ENCODE measurements at regions not wholly inside any gene's neighbourhood (a gene's known extent, or its start where the extent isn't known, plus 50 kb on each side); places are given as distances from the start of the nearest gene placed in this dataset.
A peak's percentile ranks its signal among the peaks of the same experiment; 100 is the strongest.

DNA sequence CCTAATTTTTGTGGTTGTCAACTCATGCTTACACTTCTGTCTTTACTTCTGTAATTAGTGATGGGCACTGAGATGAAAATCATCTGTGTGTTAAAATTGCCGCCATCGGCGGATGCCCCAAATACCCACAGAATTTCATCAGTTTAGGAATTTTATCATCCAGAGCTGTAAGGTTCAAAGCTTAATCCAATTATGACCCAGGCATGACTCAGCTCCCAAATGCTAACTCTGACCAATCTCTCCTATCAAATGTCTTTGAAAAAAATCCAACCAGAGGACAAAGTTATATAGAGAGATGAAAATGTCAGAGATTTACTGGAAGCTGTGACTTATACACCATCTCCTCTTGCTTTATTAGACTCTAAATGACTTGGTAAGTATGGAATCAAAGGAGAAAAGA is 1048.7 kb upstream of the PRKX start:
- H3K9me3 Mint-ChIP-seq = no peaks in the 10 kb centered on the region
- no peaks in the 10 kb centered on the region for H3K4me1 Mint-ChIP-seq (ENCODE audit: low read depth)
- CTCF ChIA-PET = no interaction called here
- H3K4me3 Mint-ChIP-seq = no peak overlapping the region
- H3K27me3 Mint-ChIP-seq (ENCODE audit: low read depth) = no peaks in the 10 kb centered on the region
- no peak overlapping the region for H3K27ac Mint-ChIP-seq
- intact Hi-C loops (cut with micrococcal nuclease) = no loop called here
- DNase-seq = no peak
- H3K36me3 Mint-ChIP-seq (ENCODE audit: low read depth) = no peaks in the 10 kb centered on the region

DNA sequence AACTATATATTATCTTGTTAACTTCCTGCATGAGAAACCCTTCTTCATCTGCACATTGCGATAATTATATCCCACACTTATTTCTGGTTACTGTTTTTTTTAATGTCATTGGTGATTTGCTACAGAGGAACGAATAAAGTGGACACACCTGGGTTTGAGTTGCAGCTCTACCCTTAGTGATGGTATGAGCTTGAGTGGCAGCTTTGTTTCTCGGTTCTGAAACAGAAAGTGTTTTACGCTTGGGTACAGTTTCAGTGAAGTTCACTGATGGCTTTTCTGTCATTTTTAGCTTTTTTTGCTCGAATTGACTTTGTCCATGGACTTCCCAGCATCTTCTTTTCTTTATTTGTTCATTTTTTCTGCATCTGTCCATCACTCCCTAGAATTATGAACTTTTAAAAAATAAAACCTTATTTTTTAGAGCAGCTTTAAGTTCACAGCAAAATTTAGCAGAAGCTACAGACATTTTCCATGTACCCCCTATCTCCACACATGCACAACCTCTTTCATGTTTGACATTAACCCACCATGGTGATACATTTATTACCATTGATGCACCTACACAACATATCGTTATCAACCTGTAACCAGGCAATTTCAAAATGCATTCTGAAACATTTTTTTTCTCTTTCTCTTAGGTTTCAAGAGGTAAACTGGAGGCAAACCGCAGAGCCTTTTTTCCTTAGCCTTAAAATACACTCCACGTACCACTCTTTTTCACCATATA is 1041.6 kb upstream of the PRKX start:
- CTCF ChIA-PET = no interaction called here
- Mint-ChIP-seq H3K27me3 (ENCODE audit: low read depth) (no peaks in the 10 kb centered on the region), H3K36me3 (ENCODE audit: low read depth) (no peaks in the 10 kb centered on the region), H3K27ac (no peak overlapping the region), H3K4me3 (no peak overlapping the region), H3K4me1 (ENCODE audit: low read depth) (no peaks in the 10 kb centered on the region), H3K9me3 (no peaks in the 10 kb centered on the region)
- DNase-seq = no peak
- intact Hi-C loops (cut with micrococcal nuclease) = no loop called here

DNA sequence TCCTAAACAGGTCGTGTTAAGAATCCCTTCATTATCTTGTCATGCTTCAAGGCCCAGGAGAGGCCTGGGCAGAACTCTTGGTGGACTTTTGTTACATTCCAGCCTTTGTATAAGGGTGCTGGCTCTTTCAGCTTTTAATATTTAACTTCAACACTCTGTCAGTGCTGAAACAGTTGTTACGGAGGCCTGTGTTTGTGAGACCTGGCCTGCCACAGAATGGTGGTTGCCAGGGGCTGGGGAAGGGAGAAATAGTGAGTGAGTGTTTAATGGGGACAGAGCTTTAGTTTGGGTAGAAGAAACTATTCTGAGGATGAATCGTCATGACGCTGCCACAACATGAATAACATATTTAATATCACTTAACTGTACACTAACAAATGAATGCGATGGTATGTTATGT is 1027.6 kb upstream of the PRKX start:
- no peaks in the 10 kb centered on the region for H3K36me3 Mint-ChIP-seq (ENCODE audit: low read depth)
- no peaks in the 10 kb centered on the region for H3K9me3 Mint-ChIP-seq
- CTCF ChIA-PET = no interaction called here
- no peak overlapping the region for H3K4me3 Mint-ChIP-seq
- DNase-seq = no peak
- intact Hi-C loops (cut with micrococcal nuclease) = no loop called here
- no peak overlapping the region for H3K27ac Mint-ChIP-seq
- no peaks in the 10 kb centered on the region for H3K27me3 Mint-ChIP-seq (ENCODE audit: low read depth)
- no peaks in the 10 kb centered on the region for H3K4me1 Mint-ChIP-seq (ENCODE audit: low read depth)

DNA sequence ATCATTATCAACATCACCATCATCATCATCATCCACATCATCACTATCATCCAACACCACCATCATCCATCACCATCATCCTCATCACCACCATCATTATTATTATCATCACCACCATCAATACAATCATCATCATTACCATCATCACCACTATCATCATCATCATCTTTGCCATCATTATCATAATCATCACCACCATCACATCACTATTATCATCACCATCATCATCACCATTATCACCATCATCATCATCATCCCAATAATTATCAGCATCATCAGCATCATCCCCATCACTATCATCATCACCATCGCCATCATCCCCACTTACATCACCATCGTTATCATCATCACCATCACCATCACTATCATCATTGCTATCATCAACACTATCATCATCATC is 1021.9 kb upstream of the PRKX start:
- H3K36me3 Mint-ChIP-seq (ENCODE audit: low read depth) = no peaks in the 10 kb centered on the region
- DNase-seq = no peak
- CTCF ChIA-PET = no interaction called here
- no peaks in the 10 kb centered on the region for H3K27me3 Mint-ChIP-seq (ENCODE audit: low read depth)
- H3K4me1 Mint-ChIP-seq (ENCODE audit: low read depth) = no peaks in the 10 kb centered on the region
- intact Hi-C loops (cut with micrococcal nuclease) = no loop called here
- no peaks in the 10 kb centered on the region for H3K9me3 Mint-ChIP-seq
- no peak overlapping the region for H3K27ac Mint-ChIP-seq
- no peak overlapping the region for H3K4me3 Mint-ChIP-seq

DNA sequence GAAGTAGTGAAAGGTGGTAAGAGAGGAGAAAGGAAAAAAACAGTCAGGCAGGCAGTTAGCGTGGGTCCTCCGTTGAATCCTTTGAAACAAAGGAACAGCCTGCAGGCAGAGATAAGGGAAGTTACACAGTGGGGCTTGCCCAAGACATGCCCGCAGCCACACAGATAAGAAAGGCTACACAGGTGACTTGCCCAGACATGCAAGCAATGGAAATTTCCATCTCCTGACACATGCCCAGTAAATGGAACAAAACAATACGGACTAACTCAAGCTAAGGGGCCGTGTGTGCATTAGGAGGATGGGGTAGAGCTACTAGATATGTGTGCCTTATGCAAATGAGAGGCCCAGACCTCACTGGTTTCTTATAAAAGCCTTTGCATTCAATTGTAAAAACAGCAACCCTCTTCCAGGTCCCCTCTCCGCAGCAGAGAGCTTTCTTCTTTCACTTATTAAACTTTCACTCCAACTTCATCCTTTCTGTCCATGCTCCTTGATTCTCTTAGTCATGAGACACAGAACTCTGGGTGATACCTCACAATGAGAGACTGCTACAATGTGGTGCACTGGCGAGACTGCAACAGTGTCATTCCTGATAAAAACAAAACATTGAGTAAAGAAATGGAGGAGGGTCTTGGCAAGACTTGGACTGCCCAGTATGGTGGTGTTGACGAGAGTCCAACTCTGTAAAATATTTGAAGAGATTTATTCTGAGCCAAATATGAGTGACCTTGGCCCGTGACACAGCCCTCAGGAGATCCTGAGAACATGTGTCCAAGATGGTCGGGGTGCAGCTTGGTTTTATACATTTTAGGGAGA is 997.4 kb upstream of the PRKX start:
- CTCF ChIA-PET = no interaction called here
- no peaks in the 10 kb centered on the region for H3K27me3 Mint-ChIP-seq (ENCODE audit: low read depth)
- no peaks in the 10 kb centered on the region for H3K4me1 Mint-ChIP-seq (ENCODE audit: low read depth)
- DNase-seq = peak; percentile 27
- no peak overlapping the region for H3K4me3 Mint-ChIP-seq
- no peaks in the 10 kb centered on the region for H3K36me3 Mint-ChIP-seq (ENCODE audit: low read depth)
- peaks cover 3% of the 10 kb centered on the region for H3K9me3 Mint-ChIP-seq
- peak overlapping the region; percentile 54 for H3K27ac Mint-ChIP-seq
- intact Hi-C loops (cut with micrococcal nuclease) = no loop called here

DNA sequence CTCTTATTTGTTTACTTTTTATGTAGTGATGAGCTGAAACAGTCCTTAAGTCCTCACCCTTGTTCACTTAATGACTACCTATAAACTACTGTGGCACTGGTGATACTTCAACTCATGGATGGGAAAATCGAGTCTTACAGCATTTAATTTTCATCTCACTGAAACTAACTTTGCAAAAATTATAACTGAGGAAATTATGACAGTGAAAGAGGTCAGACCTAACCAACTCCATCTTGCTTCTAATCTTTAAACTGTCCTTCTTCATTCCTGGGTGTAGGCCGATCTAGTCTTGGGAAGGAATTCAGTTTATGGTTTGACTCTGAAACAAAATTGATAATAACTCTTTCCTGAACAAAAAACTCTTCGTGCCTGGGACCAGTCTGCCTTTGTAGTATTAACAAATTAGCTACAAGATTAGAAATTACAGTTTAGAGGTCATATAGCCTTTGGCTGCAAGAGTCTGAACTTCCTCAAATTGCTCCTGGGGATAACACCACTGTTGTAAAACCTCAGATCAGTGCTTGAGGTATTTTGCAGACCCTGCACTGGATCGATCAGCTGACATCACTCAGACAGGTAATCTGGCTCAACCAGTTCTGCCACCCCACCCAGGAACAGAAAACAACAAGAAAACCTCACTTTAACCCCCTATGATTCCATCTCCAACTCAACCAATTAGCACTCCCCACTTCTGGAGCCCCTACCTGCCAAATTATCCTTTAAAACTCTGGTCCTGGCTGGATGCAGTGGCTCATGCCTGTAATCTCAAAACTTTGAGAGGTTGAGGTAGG is 995.7 kb upstream of the PRKX start:
- Mint-ChIP-seq H3K27ac (no peak overlapping the region), H3K4me1 (ENCODE audit: low read depth) (no peaks in the 10 kb centered on the region), H3K27me3 (ENCODE audit: low read depth) (no peaks in the 10 kb centered on the region), H3K9me3 (peaks cover 3% of the 10 kb centered on the region), H3K4me3 (no peak overlapping the region), H3K36me3 (ENCODE audit: low read depth) (no peaks in the 10 kb centered on the region)
- intact Hi-C loops (cut with micrococcal nuclease) = no loop called here
- CTCF ChIA-PET = no interaction called here
- no peak for DNase-seq

DNA sequence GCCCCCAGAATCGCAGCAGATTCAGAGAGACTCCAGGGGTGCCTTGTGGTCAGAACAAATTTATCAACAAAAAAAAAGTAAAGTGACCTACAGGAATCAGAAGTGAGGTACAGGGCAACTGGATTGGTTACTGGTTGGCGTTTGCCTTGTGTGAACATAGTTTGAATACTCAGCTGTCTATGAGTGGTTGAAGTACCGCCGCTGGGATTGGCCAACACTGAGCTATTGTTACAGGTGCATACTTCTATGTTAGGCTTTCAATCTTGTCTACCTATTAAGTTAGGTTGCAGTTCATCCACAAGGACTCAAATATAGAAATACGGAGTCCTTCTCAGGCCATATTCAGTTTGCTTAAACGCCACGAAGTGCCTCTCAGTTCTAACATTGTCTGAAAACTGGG is 993.5 kb upstream of the PRKX start:
- peaks cover 2% of the 10 kb centered on the region for H3K9me3 Mint-ChIP-seq
- no peaks in the 10 kb centered on the region for H3K27me3 Mint-ChIP-seq (ENCODE audit: low read depth)
- H3K36me3 Mint-ChIP-seq (ENCODE audit: low read depth) = no peaks in the 10 kb centered on the region
- no peak overlapping the region for H3K27ac Mint-ChIP-seq
- intact Hi-C loops (cut with micrococcal nuclease) = no loop called here
- CTCF ChIA-PET = no interaction called here
- no peak overlapping the region for H3K4me3 Mint-ChIP-seq
- no peaks in the 10 kb centered on the region for H3K4me1 Mint-ChIP-seq (ENCODE audit: low read depth)
- no peak for DNase-seq

DNA sequence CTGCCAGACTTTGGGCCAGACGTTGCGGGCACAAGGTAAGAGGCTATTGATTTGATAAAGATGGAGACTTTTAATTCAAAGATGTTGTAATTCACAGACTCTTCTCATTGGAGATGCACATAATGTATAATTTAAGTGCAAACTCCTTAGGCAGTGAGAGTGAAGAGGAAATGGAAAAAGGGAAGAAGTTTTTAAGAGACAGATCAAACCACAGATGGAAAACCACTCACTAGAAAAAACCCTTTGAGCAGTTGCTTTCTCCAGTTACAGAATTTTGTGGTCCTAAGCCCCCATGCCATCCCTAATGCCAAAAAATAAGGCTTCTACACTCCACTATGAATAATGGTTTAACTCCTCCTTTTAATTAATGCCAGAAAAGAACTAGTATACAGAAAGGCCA is 977.1 kb upstream of the PRKX start:
- Mint-ChIP-seq H3K9me3 (no peaks in the 10 kb centered on the region), H3K4me3 (no peak overlapping the region), H3K27ac (no peak overlapping the region), H3K27me3 (ENCODE audit: low read depth) (no peaks in the 10 kb centered on the region), H3K36me3 (ENCODE audit: low read depth) (no peaks in the 10 kb centered on the region), H3K4me1 (ENCODE audit: low read depth) (no peaks in the 10 kb centered on the region)
- CTCF ChIA-PET = no interaction called here
- intact Hi-C loops (cut with micrococcal nuclease) = no loop called here
- DNase-seq = no peak

DNA sequence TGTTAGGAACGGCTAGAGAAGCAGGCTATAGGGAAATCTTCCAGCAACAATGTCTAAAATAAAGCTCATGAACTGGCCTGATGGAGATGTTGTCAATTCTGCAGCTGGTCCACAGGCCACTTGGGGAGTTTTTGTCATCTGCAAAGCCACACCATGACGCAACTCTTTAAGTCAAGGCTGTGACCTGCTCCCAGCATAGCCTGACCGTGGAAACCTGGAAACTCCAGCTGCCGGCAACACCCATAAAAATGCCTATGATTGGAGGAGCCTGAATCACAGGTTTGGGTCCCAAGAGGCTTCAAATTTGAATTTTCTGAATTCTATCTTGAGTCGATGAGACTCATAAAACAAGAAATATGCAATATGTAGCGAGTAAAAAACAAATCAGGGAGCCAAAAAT is 969.2 kb upstream of the PRKX start:
- intact Hi-C loops (cut with micrococcal nuclease) = no loop called here
- Mint-ChIP-seq H3K4me3 (no peak overlapping the region), H3K27me3 (ENCODE audit: low read depth) (no peaks in the 10 kb centered on the region), H3K36me3 (ENCODE audit: low read depth) (no peaks in the 10 kb centered on the region), H3K9me3 (peaks cover 2% of the 10 kb centered on the region), H3K27ac (no peak overlapping the region), H3K4me1 (ENCODE audit: low read depth) (no peaks in the 10 kb centered on the region)
- CTCF ChIA-PET = no interaction called here
- DNase-seq = no peak

DNA sequence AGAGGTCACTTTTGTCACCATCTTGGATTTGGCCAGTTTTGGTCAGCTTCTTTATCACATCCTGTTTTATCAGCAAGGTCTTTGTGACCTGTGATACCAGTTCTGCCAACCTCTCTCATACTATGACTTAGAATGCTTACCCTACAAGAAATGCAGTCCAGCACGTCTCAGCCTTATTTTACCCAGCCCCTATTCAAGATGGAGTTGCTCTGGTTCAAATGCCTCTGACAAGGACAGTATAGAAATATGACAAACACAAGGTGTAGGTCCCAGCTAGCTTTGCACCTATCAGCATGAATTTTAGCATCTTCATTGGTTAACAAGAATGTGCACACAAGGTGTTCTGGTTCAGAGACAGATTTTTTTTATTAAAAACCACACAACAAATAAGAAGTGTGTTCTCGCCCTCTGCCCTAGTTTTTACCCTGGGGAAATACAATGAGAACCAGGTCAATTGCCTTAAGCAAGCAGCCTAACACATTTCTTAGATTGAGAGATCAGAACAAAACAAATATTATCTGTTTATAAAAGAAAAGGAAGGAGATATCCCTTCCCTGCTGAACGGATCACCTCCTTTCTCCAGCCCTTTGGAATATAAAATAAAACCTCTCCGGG is 962.3 kb upstream of the PRKX start:
- intact Hi-C loops (cut with micrococcal nuclease) = no loop called here
- DNase-seq = no peak
- no peak overlapping the region for H3K4me3 Mint-ChIP-seq
- no peaks in the 10 kb centered on the region for H3K27me3 Mint-ChIP-seq (ENCODE audit: low read depth)
- no peaks in the 10 kb centered on the region for H3K9me3 Mint-ChIP-seq
- CTCF ChIA-PET = no interaction called here
- H3K4me1 Mint-ChIP-seq (ENCODE audit: low read depth) = no peaks in the 10 kb centered on the region
- no peak overlapping the region for H3K27ac Mint-ChIP-seq
- no peaks in the 10 kb centered on the region for H3K36me3 Mint-ChIP-seq (ENCODE audit: low read depth)

DNA sequence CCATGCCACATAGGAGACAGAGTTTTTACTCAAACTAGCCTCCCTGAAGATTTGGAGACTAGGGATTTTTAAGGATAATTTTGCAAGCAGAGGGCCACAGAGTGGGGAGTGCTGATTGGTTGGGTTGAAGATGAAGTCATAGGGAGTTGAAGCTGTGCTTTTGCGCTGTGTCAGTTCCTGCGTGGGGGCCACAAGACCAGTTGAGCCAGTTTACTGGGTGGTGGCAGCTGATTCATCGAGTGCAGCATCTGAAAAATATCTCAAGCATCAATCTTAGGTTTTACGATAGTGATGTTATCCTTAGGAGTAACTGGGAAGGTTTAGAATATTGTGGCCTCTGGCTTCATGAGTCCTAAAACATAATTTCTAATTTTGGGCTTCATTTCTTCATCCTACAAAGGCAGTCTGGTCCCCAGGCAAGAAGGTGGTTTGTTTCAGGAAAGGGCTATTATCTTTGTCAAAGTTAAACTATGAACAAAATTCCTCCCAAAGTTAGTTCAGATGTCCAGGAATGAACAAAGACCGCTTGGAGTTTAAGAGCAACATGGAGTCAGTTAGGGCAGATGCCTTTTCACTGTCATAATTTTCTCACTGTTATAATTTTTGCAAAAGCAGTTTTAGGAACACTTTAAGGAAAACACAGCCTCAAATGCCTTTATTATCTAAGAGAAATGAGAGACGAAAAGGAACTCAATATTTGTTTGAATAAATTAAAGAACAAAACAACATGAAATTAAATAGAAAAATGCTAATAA is 960.8 kb upstream of the PRKX start:
- intact Hi-C loops (cut with micrococcal nuclease) = no loop called here
- no peaks in the 10 kb centered on the region for H3K9me3 Mint-ChIP-seq
- H3K36me3 Mint-ChIP-seq (ENCODE audit: low read depth) = no peaks in the 10 kb centered on the region
- H3K4me1 Mint-ChIP-seq (ENCODE audit: low read depth) = no peaks in the 10 kb centered on the region
- DNase-seq = no peak
- H3K4me3 Mint-ChIP-seq = no peak overlapping the region
- no peaks in the 10 kb centered on the region for H3K27me3 Mint-ChIP-seq (ENCODE audit: low read depth)
- no peak overlapping the region for H3K27ac Mint-ChIP-seq
- CTCF ChIA-PET = no interaction called here

DNA sequence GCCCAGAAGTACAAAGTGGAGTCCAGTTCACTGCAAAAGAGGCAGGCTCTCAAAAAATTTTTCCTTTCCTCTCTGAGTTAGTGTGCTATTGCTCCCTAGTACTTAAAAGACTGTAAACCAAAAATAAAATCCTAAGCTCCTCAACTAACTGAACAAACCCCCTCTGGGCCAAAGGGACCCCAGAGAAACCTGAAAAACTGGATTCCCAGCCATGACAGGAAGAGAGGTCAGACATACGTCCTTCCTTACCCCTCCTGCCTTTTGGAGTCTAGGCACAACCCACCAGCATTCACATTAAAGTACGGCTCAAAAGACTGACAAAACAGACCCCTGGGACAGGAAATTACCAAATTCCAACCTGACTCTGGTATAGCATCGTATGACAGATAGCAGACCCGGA is 957.9 kb upstream of the PRKX start:
- CTCF ChIA-PET = no interaction called here
- H3K9me3 Mint-ChIP-seq = no peaks in the 10 kb centered on the region
- no peaks in the 10 kb centered on the region for H3K27me3 Mint-ChIP-seq (ENCODE audit: low read depth)
- intact Hi-C loops (cut with micrococcal nuclease) = no loop called here
- no peaks in the 10 kb centered on the region for H3K36me3 Mint-ChIP-seq (ENCODE audit: low read depth)
- no peaks in the 10 kb centered on the region for H3K4me1 Mint-ChIP-seq (ENCODE audit: low read depth)
- no peak for DNase-seq
- H3K4me3 Mint-ChIP-seq = no peak overlapping the region
- H3K27ac Mint-ChIP-seq = no peak overlapping the region
